ENCODE measurements at regions not wholly inside any gene's neighbourhood (a gene's known extent, or its start where the extent isn't known, plus 50 kb on each side); places are given as distances from the start of the nearest gene placed in this dataset.

- TF ChIP-seq CTCF (IDR thresholded peaks at IDR 0.05; ENCODE audit: unreplicated experiment): no peak
- H3K27ac Mint-ChIP-seq (ENCODE audit: unreplicated experiment): no peak overlapping the region
- H3K4me1 Mint-ChIP-seq (ENCODE audit: unreplicated experiment): no peaks in the 10 kb centered on the region
- peaks cover 3% of the 10 kb centered on the region for H3K27me3 Mint-ChIP-seq (ENCODE audit: unreplicated experiment)
- DNase-seq (ENCODE audit: low spot score): no peak
- H3K4me3 Mint-ChIP-seq (ENCODE audit: unreplicated experiment): no peak overlapping the region
- H3K36me3 Mint-ChIP-seq (ENCODE audit: low read depth, unreplicated experiment): no peaks in the 10 kb centered on the region
- H3K9me3 Mint-ChIP-seq (ENCODE audit: unreplicated experiment): no peaks in the 10 kb centered on the region
Measured at GRCh38 chr10:3530783-3531645, 254.0 kb downstream of the KLF6 start.

- peaks cover 1% of the 10 kb centered on the region for H3K27me3 Mint-ChIP-seq (ENCODE audit: unreplicated experiment)
- H3K36me3 Mint-ChIP-seq (ENCODE audit: low read depth, unreplicated experiment): no peaks in the 10 kb centered on the region
- TF ChIP-seq CTCF (IDR thresholded peaks at IDR 0.05; ENCODE audit: unreplicated experiment): no peak
- H3K4me3 Mint-ChIP-seq (ENCODE audit: unreplicated experiment): no peak overlapping the region
- no peaks in the 10 kb centered on the region for H3K9me3 Mint-ChIP-seq (ENCODE audit: unreplicated experiment)
- no peak overlapping the region for H3K27ac Mint-ChIP-seq (ENCODE audit: unreplicated experiment)
- no peaks in the 10 kb centered on the region for H3K4me1 Mint-ChIP-seq (ENCODE audit: unreplicated experiment)
- DNase-seq (ENCODE audit: low spot score): no peak
Measured at GRCh38 chr10:3530346-3530745, 254.7 kb downstream of the KLF6 start.

- peaks cover 3% of the 10 kb centered on the region for H3K27me3 Mint-ChIP-seq (ENCODE audit: unreplicated experiment)
- H3K36me3 Mint-ChIP-seq (ENCODE audit: low read depth, unreplicated experiment): no peaks in the 10 kb centered on the region
- no peak overlapping the region for H3K27ac Mint-ChIP-seq (ENCODE audit: unreplicated experiment)
- no peaks in the 10 kb centered on the region for H3K4me1 Mint-ChIP-seq (ENCODE audit: unreplicated experiment)
- H3K4me3 Mint-ChIP-seq (ENCODE audit: unreplicated experiment): no peak overlapping the region
- no peaks in the 10 kb centered on the region for H3K9me3 Mint-ChIP-seq (ENCODE audit: unreplicated experiment)
- no peak for TF ChIP-seq CTCF (IDR thresholded peaks at IDR 0.05; ENCODE audit: unreplicated experiment)
- DNase-seq (ENCODE audit: low spot score): no peak
Measured at GRCh38 chr10:3529691-3530090, 255.3 kb downstream of the KLF6 start.

- Mint-ChIP-seq H3K36me3 (ENCODE audit: low read depth, unreplicated experiment) (no peaks in the 10 kb centered on the region), H3K4me3 (ENCODE audit: unreplicated experiment) (no peak overlapping the region), H3K9me3 (ENCODE audit: unreplicated experiment) (no peaks in the 10 kb centered on the region), H3K27ac (ENCODE audit: unreplicated experiment) (no peak overlapping the region), H3K27me3 (ENCODE audit: unreplicated experiment) (peaks cover 2% of the 10 kb centered on the region), H3K4me1 (ENCODE audit: unreplicated experiment) (no peaks in the 10 kb centered on the region)
- DNase-seq (ENCODE audit: low spot score): no peak
- TF ChIP-seq CTCF (IDR thresholded peaks at IDR 0.05; ENCODE audit: unreplicated experiment): no peak
Measured at GRCh38 chr10:3528823-3529403, 256.1 kb downstream of the KLF6 start.

GRCh38 chr10:3528271-3528670 lies 256.7 kb downstream of the KLF6 start:
- no peak overlapping the region for H3K27ac Mint-ChIP-seq (ENCODE audit: unreplicated experiment)
- H3K4me3 Mint-ChIP-seq (ENCODE audit: unreplicated experiment): no peak overlapping the region
- no peak for TF ChIP-seq CTCF (IDR thresholded peaks at IDR 0.05; ENCODE audit: unreplicated experiment)
- H3K27me3 Mint-ChIP-seq (ENCODE audit: unreplicated experiment): peaks cover 2% of the 10 kb centered on the region
- H3K4me1 Mint-ChIP-seq (ENCODE audit: unreplicated experiment): no peaks in the 10 kb centered on the region
- no peak for DNase-seq (ENCODE audit: low spot score)
- no peaks in the 10 kb centered on the region for H3K36me3 Mint-ChIP-seq (ENCODE audit: low read depth, unreplicated experiment)
- H3K9me3 Mint-ChIP-seq (ENCODE audit: unreplicated experiment): no peaks in the 10 kb centered on the region

All from endothelial cell (in vitro differentiated cells).